Smooth muscle cell (in vitro differentiated cells): ENCODE measurements at regions not wholly inside any gene's neighbourhood (a gene's known extent, or its start where the extent isn't known, plus 50 kb on each side); places are given as distances from the start of the nearest gene placed in this dataset.

Source experiments
- DNase-seq: peaks from one replicate; lab custom pipeline; 2025; ENCODE audit not compliant: unreplicated experiment; lab: John Stamatoyannopoulos, UW
- H2AFZ ChIP-seq: fragments of 200-600 bp; sonication (generic); 2 replicates; pipeline ENCODE4 v1.6.0; 2016; ENCODE audit warnings: antibody characterized with exemption, low read depth, mild to moderate bottlenecking
- H3F3A ChIP-seq: fragments of 200-600 bp; sonication (generic); 2 replicates; pipeline ENCODE4 v1.6.0; 2017; ENCODE audit warnings: antibody characterized with exemption, low read depth
- H3K27ac ChIP-seq: fragments of 200-600 bp; sonication (generic); 2 replicates; pipeline ENCODE4 v1.5.1; 2016; ENCODE audit warnings: low read depth, mild to moderate bottlenecking
- H3K27me3 ChIP-seq: fragments of 200-600 bp; sonication (generic); 2 replicates; pipeline ENCODE4 v1.6.1; 2016; ENCODE audit warnings: low read depth, mild to moderate bottlenecking
- H3K36me3 ChIP-seq: fragments of 200-600 bp; sonication (generic); 2 replicates; pipeline ENCODE4 v1.5.1; 2016; ENCODE audit warnings: low read depth
- H3K4me1 ChIP-seq: fragments of 200-600 bp; sonication (generic); 2 replicates; pipeline ENCODE4 v1.5.1; 2016; ENCODE audit warnings: low read depth
- H3K4me2 ChIP-seq: fragments of 200-600 bp; sonication (generic); 2 replicates; pipeline ENCODE4 v1.6.0; 2016; ENCODE audit warnings: mild to moderate bottlenecking
- H3K4me3 ChIP-seq: fragments of 200-600 bp; sonication (generic); 2 replicates; pipeline ENCODE4 v1.5.1; 2016; ENCODE audit warnings: mild to moderate bottlenecking
- H3K79me2 ChIP-seq: fragments of 200-600 bp; sonication (generic); 2 replicates; pipeline ENCODE4 v1.6.0; 2016; ENCODE audit warnings: low read depth, mild to moderate bottlenecking
- H3K9ac ChIP-seq: fragments of 200-600 bp; sonication (generic); 2 replicates; pipeline ENCODE4 v1.6.0; 2016; ENCODE audit warnings: low read depth
- H3K9me3 ChIP-seq: fragments of 200-600 bp; sonication (generic); replicated peaks from 2 replicates; pipeline ENCODE4 v1.5.1; 2016; ENCODE audit warnings: low read depth
- H4K20me1 ChIP-seq: fragments of 200-600 bp; sonication (generic); 2 replicates; pipeline ENCODE4 v1.6.0; 2016; ENCODE audit warnings: low read depth
- CTCF ChIP-seq: fragments of 200-600 bp; sonication (generic); IDR thresholded peaks from 2 replicates; pipeline ENCODE4 v1.5.1; 2017; ENCODE audit warnings: borderline replicate concordance, mild to moderate bottlenecking, antibody characterized with exemption; ENCODE audit not compliant: insufficient read depth, poor library complexity, severe bottlenecking
- WGBS: methylation state at CpG from one replicate; pipeline ENCODE4 v1.1.7; 2016; ENCODE audit warnings: low lambda C conversion rate; 5-methylcytosine and 5-hydroxymethylcytosine counted together

DNA sequence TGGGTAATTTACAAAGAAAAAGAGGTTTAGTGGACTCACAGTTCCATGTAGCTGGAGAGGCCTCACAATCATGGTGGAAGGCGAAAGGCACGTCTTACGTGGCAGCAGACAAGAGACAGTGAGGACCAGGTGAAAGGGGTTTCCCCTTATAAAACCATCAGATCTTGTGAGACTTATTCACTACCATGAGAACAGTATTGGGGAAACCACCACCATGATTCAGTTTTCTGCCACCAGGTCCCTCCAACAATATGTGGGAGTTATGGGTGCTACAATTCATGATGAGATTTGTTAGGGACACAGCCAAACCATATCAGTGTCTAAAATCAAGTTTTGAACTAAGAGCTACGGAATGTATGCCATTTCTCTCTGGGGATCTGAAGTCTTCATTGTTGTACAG lies 354.8 kb upstream of the C2CD4B start:
- H3K79me2 ChIP-seq = peaks cover 19% of the 10 kb centered on the region
- H3K9ac ChIP-seq = no peak overlapping the region
- no peaks in the 10 kb centered on the region for H3K9me3 ChIP-seq
- H3K4me3 ChIP-seq = no peak overlapping the region
- no peak overlapping the region for H2AFZ ChIP-seq
- 84% methylated on average over 4 of the region's 4 CpGs for WGBS
- H3F3A ChIP-seq = peaks cover 17% of the 10 kb centered on the region
- no peak overlapping the region for H3K27ac ChIP-seq
- H3K4me2 ChIP-seq = no peak overlapping the region
- no peaks in the 10 kb centered on the region for H3K36me3 ChIP-seq
- TF ChIP-seq CTCF = no peak
- H3K27me3 ChIP-seq = no peaks in the 10 kb centered on the region
- DNase-seq = no peak
- peaks cover 15% of the 10 kb centered on the region for H4K20me1 ChIP-seq
- peaks cover 25% of the 10 kb centered on the region for H3K4me1 ChIP-seq

- WGBS = 62% methylated on average over 2 of the region's 2 CpGs
- Histone ChIP-seq H3K9me3 (no peaks in the 10 kb centered on the region), H3K9ac (no peak overlapping the region), H2AFZ (no peak overlapping the region), H3K36me3 (no peaks in the 10 kb centered on the region), H3K27me3 (no peaks in the 10 kb centered on the region), H3K4me1 (peaks cover 25% of the 10 kb centered on the region), H3F3A (peaks cover 17% of the 10 kb centered on the region), H3K27ac (no peak overlapping the region), H3K4me3 (no peak overlapping the region), H4K20me1 (peaks cover 15% of the 10 kb centered on the region), H3K4me2 (peak overlapping the region; percentile 43), H3K79me2 (peaks cover 19% of the 10 kb centered on the region)
- no peak for DNase-seq
- no peak for TF ChIP-seq CTCF
Measured at GRCh38 chr15:62520887-62521286, 355.8 kb upstream of the C2CD4B start.

GRCh38 chr15:62521396-62521795 lies 356.3 kb upstream of the C2CD4B start:
- WGBS = 56% methylated on average over 2 of the region's 2 CpGs
- TF ChIP-seq CTCF = no peak
- peak overlapping the region; percentile 74 for H3K4me2 ChIP-seq

DNA sequence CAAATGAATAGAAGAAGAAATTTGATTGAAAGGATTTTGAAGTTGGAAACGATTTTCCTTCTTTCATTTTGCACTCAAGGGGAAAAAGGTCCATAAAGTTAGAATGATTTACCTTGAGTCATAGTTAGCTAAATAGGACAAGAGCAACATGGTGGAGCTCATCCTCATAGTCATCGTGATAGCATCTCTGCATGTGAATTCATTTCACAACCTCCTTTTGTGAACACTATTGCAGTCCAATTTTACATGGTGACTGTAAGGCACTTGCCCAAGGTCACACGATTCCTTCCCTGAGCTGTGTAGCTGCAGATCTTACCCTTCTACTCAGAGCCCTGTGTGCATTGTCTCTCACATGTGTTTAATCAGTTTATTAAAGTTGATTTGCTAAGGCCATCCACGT lies 359.8 kb upstream of the C2CD4B start:
- no peak overlapping the region for H3K4me3 ChIP-seq
- no peak overlapping the region for H3K9ac ChIP-seq
- no peak overlapping the region for H2AFZ ChIP-seq
- 93% methylated on average over 4 of the region's 4 CpGs for WGBS
- peaks cover 27% of the 10 kb centered on the region for H3K79me2 ChIP-seq
- H3K36me3 ChIP-seq = no peaks in the 10 kb centered on the region
- H3K27ac ChIP-seq = no peak overlapping the region
- no peaks in the 10 kb centered on the region for H3K9me3 ChIP-seq
- peaks cover 25% of the 10 kb centered on the region for H3K4me1 ChIP-seq
- H3F3A ChIP-seq = peaks cover 14% of the 10 kb centered on the region
- no peak for DNase-seq
- no peak for TF ChIP-seq CTCF
- H4K20me1 ChIP-seq = peaks cover 15% of the 10 kb centered on the region
- H3K27me3 ChIP-seq = no peaks in the 10 kb centered on the region
- no peak overlapping the region for H3K4me2 ChIP-seq

More at GRCh38 chr15:62521396-62521795, 356.3 kb upstream of the C2CD4B start:
- no peak for DNase-seq
- Histone ChIP-seq H3K27me3 (no peaks in the 10 kb centered on the region), H3K27ac (no peak overlapping the region), H3K4me1 (peaks cover 25% of the 10 kb centered on the region), H3K79me2 (peaks cover 20% of the 10 kb centered on the region), H3K9me3 (no peaks in the 10 kb centered on the region), H3K4me3 (no peak overlapping the region), H4K20me1 (peaks cover 15% of the 10 kb centered on the region), H3K36me3 (no peaks in the 10 kb centered on the region), H2AFZ (no peak overlapping the region), H3K9ac (no peak overlapping the region), H3F3A (peaks cover 17% of the 10 kb centered on the region)
